ENCODE measurements at regions not wholly inside any gene's neighbourhood (a gene's known extent, or its start where the extent isn't known, plus 50 kb on each side); places are given as distances from the start of the nearest gene placed in this dataset.

- TF ChIP-seq EZH2phosphoT487 (IDR thresholded peaks at IDR 0.05) (no peak), CTCF (IDR thresholded peaks at IDR 0.05) (no peak), EZH2 (IDR thresholded peaks at IDR 0.05) (no peak)
- peaks cover 100% of the 10 kb centered on the region for H3K79me2 ChIP-seq (ENCODE audit: low read depth)
- H3K36me3 ChIP-seq, result no peaks in the 10 kb centered on the region
- DNase-seq (ENCODE audit: low spot score), result no peak
- H3K9me3 Mint-ChIP-seq, result no peaks in the 10 kb centered on the region
- no peak overlapping the region for H3K27ac Mint-ChIP-seq
- no peaks in the 10 kb centered on the region for H3K27me3 ChIP-seq
- H3K4me1 Mint-ChIP-seq, result peaks cover 28% of the 10 kb centered on the region
- H3K27me3 Mint-ChIP-seq (ENCODE audit: insufficient read depth, low read depth), result peaks cover 6% of the 10 kb centered on the region
- H2AFZ ChIP-seq (replicated peaks), result no peak overlapping the region
- peaks cover 100% of the 10 kb centered on the region for H4K20me1 ChIP-seq (ENCODE audit: low read depth)
- H3K27ac ChIP-seq, result no peak overlapping the region
- peaks cover 36% of the 10 kb centered on the region for H3K4me1 ChIP-seq
- no peak overlapping the region for H3K4me2 ChIP-seq
- H3K9ac ChIP-seq, result no peak overlapping the region
- no peak overlapping the region for H3K4me3 ChIP-seq
- H3K4me3 Mint-ChIP-seq, result no peak overlapping the region
- peaks cover 27% of the 10 kb centered on the region for H3K36me3 Mint-ChIP-seq
- no peaks in the 10 kb centered on the region for H3K9me3 ChIP-seq (ENCODE audit: low read depth)
- peaks cover 4% of the 10 kb centered on the region for H3F3A ChIP-seq (ENCODE audit: low read depth)
These were observed 406.8 kb downstream of the SHQ1 start for GRCh38 chr3:72441284-72441994.

- Histone ChIP-seq H2AFZ (replicated peaks) (no peak overlapping the region), H3K36me3 (no peaks in the 10 kb centered on the region), H3F3A (ENCODE audit: low read depth) (no peaks in the 10 kb centered on the region), H3K9ac (no peak overlapping the region), H3K79me2 (ENCODE audit: low read depth) (peaks cover 100% of the 10 kb centered on the region), H4K20me1 (ENCODE audit: low read depth) (peaks cover 100% of the 10 kb centered on the region), H3K27me3 (no peaks in the 10 kb centered on the region), H3K4me1 (peaks cover 31% of the 10 kb centered on the region), H3K4me2 (no peak overlapping the region), H3K27ac (no peak overlapping the region), H3K9me3 (ENCODE audit: low read depth) (no peaks in the 10 kb centered on the region), H3K4me3 (no peak overlapping the region)
- Mint-ChIP-seq H3K27me3 (ENCODE audit: insufficient read depth, low read depth) (peaks cover 2% of the 10 kb centered on the region), H3K27ac (no peak overlapping the region), H3K4me3 (no peak overlapping the region), H3K9me3 (no peaks in the 10 kb centered on the region), H3K36me3 (peaks cover 26% of the 10 kb centered on the region), H3K4me1 (peaks cover 18% of the 10 kb centered on the region)
- TF ChIP-seq EZH2phosphoT487 (IDR thresholded peaks at IDR 0.05) (no peak), CTCF (IDR thresholded peaks at IDR 0.05) (no peak), EZH2 (IDR thresholded peaks at IDR 0.05) (no peak)
- no peak for DNase-seq (ENCODE audit: low spot score)
These were observed 407.8 kb downstream of the SHQ1 start for GRCh38 chr3:72440491-72440890.

- H3K36me3 Mint-ChIP-seq, result peaks cover 26% of the 10 kb centered on the region
- no peak overlapping the region for H3K4me2 ChIP-seq
- H3K9me3 ChIP-seq (ENCODE audit: low read depth), result no peaks in the 10 kb centered on the region
- peaks cover 21% of the 10 kb centered on the region for H3K4me1 ChIP-seq
- H2AFZ ChIP-seq (replicated peaks), result no peak overlapping the region
- H3K4me3 ChIP-seq, result no peak overlapping the region
- H3K36me3 ChIP-seq, result no peaks in the 10 kb centered on the region
- H3K4me1 Mint-ChIP-seq, result peaks cover 13% of the 10 kb centered on the region
- H3F3A ChIP-seq (ENCODE audit: low read depth), result no peaks in the 10 kb centered on the region
- peaks cover 2% of the 10 kb centered on the region for H3K27me3 Mint-ChIP-seq (ENCODE audit: insufficient read depth, low read depth)
- H3K4me3 Mint-ChIP-seq, result no peak overlapping the region
- TF ChIP-seq EZH2 (IDR thresholded peaks at IDR 0.05), result no peak
- no peak for TF ChIP-seq CTCF (IDR thresholded peaks at IDR 0.05)
- no peak for TF ChIP-seq EZH2phosphoT487 (IDR thresholded peaks at IDR 0.05)
- no peak for DNase-seq (ENCODE audit: low spot score)
- peaks cover 100% of the 10 kb centered on the region for H3K79me2 ChIP-seq (ENCODE audit: low read depth)
- H3K27ac ChIP-seq, result no peak overlapping the region
- H3K27me3 ChIP-seq, result no peaks in the 10 kb centered on the region
- H3K9ac ChIP-seq, result no peak overlapping the region
- H4K20me1 ChIP-seq (ENCODE audit: low read depth), result peaks cover 100% of the 10 kb centered on the region
- no peaks in the 10 kb centered on the region for H3K9me3 Mint-ChIP-seq
- no peak overlapping the region for H3K27ac Mint-ChIP-seq
These were observed 408.7 kb downstream of the SHQ1 start for GRCh38 chr3:72439321-72440183.
